ENCODE measurements at regions not wholly inside any gene's neighbourhood (a gene's known extent, or its start where the extent isn't known, plus 50 kb on each side); places are given as distances from the start of the nearest gene placed in this dataset.

DNA sequence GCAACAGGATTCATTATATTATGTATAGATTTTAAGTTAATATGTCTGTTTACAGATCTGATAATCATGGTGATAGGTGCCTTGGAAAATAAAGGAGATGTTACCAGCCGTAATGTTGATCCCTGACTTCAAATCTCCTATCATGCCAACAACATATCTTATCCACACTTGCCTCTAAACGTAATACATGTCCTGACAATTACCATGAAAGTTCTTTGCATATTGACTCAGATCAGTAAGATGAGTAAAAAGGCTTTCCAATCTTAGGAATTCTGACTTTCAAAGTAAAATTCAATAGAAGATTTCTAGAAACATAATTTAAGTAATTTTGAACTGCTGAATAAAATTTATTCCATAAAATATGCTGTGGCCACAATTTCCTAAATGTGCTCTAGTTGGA lies 513.3 kb downstream of the ANKRD50 start:
- no peak for DNase-seq (ENCODE audit: low read depth)

DNA sequence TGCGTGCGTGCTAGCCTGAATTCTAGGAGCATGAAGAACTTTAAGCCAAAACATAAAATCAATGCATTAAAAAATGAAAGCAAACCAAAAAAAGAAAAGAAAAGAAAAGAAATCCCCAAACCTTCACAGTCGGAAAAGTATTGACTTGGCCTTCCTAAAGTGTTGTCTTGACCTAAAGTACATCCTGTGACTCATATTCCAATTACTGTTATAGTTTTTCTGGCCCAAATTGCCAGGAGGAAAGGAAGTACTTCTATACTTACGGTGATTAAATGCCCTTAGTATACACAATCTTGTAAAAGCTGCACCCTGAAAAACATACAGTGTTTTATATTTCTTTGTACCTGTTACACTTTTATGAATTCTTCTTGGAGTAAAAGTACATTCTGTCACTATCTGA lies 512.8 kb downstream of the ANKRD50 start:
- DNase-seq (ENCODE audit: low read depth), result peak; percentile 63

DNA sequence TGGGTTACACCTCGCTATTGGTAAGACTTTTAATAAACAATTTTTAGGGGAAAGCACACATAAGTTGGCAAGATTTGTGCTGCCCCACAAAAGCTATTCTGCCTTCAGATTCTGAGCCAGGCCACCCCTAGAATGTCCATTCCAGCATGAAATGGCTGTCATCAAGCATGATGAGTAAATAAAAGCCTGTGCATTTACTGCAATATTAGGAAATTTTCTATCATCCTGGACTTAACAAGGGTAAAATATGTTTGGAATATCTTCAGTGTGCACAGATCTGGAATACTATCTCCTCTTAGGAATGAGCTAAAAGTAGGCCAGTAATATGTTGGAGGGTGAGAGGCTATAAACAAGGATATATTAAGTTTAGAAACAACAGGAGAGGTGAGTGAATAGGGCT lies 510.9 kb downstream of the ANKRD50 start:
- no peak for DNase-seq (ENCODE audit: low read depth)

DNA sequence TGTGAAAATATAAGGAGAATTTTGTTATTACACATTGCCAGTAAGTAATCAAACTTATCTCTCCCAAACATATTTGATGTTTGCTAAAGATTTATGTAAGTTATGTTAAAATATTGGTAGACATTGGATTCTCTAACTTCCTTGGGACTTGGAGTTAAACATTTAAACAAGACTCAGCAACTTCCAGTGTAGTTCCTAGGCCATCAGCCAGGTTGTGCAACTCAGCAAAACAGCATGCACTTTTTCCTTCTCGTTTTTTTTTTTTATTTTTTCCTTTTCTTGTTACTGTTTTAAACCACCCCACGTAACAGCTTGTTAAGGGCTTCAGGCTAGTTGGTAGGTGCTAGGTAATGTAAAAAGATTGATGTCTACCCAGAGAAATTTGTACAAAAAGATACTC lies 510.4 kb downstream of the ANKRD50 start:
- DNase-seq (ENCODE audit: low read depth), result no peak

- DNase-seq (ENCODE audit: low read depth), result no peak
Measured at GRCh38 chr4:124203613-124204238, 508.8 kb downstream of the ANKRD50 start.

- no peak for DNase-seq (ENCODE audit: low read depth)
Measured at GRCh38 chr4:124206779-124207605, 505.5 kb downstream of the ANKRD50 start.

DNA sequence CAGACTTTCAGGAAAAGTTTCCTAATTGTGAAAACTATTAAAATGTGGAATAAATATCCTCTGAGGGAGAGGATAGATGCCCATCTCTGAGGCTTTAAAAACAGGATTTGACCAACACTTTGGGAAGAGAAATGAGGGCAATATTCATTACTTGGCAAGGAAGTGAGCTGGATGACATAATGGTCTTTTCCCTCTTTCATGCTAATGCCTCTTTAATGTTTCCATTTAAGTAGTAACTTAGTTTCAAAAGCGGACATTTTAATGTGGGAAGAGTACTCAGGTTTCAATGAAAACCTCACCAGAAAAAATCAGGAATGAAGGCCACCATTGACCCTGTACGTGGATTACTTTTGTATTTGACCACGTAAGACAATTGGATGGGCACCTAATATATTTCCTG lies 503.3 kb downstream of the ANKRD50 start:
- DNase-seq (ENCODE audit: low read depth), result no peak

- DNase-seq (ENCODE audit: low read depth), result no peak
Measured at GRCh38 chr4:124209626-124210025, 502.9 kb downstream of the ANKRD50 start.

DNA sequence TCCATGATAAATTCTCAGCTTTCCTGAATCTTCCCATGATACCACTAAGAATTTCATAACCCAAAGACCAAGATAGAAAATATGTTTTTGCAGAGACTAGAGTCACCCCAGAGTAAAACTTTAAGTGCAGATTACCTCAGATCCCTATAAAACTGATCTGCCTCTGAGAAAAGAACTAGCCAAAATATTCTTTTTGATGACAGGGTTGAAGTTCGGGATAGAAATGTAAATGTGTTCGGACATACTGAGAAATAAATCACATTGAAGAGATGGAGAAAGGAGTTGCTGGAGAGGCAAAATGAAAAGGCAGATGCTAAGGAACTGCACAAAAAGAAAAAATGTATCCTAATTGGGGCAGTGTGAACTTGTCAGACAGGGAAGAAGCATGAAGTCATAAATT lies 501.8 kb downstream of the ANKRD50 start:
- DNase-seq (ENCODE audit: low read depth), result no peak

DNA sequence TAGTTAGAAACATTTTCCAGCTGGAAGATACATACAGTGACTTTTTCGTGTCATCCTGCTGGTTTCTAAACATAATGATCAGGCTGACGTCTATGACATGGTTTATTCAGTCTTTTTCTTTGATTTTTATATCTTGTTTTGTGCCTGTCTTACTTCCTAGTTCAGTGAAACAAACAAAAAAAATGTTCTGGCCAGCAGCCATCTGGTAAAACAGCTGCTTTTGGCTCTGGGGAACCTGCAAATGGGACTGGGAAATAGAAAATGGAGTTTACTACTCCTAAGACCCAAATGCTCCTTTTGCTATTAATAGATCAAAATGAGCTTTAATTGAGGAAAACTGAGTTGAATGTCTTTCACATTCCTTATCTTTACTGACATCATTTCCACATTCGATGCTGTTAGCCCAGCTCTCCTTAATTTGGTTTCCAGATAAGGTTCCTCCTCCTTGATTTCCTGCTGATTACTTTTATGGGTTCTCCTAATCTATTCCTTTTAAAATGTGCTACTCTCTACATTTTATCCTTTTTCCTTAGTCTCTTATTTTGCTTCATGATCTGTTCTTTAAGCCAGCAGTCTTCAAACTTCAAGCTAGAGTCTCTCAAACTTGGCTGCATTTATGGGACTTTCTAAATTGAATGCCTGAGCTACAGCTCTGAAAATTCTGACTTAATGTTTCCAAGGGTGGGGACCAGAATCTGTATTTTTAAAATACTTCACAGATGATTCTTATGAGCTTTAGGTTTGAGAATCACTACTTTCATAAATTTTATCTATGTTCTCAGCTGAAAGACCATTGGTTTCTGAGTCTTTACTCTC lies 499.5 kb downstream of the ANKRD50 start:
- DNase-seq (ENCODE audit: low read depth), result no peak

GRCh38 chr4:124219389-124219788 lies 493.1 kb downstream of the ANKRD50 start:
- no peak for DNase-seq (ENCODE audit: low read depth)

- no peak for DNase-seq (ENCODE audit: low read depth)
Measured at GRCh38 chr4:124224256-124224655, 488.3 kb downstream of the ANKRD50 start.

DNA sequence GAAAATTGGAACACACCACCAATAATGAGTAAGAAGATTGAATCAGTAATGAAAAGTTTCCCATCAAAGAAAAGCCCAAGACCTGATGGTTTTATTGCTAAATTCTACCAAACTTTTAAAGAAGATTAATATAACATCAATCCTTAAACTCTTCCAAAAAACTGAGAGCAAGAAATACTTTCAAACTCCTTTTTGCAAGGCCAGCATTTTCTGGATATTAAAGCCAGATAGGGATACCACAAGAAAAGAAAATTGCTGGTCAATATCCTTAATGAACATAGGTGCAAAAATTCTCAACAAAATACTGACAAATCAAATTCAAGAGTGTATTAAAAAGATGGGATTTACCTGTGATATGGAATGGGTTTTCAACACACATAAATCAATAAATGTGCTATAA lies 484.6 kb downstream of the ANKRD50 start:
- no peak for DNase-seq (ENCODE audit: low read depth)

- no peak for DNase-seq (ENCODE audit: low read depth)
Measured at GRCh38 chr4:124230268-124230667, 482.3 kb downstream of the ANKRD50 start.

DNA sequence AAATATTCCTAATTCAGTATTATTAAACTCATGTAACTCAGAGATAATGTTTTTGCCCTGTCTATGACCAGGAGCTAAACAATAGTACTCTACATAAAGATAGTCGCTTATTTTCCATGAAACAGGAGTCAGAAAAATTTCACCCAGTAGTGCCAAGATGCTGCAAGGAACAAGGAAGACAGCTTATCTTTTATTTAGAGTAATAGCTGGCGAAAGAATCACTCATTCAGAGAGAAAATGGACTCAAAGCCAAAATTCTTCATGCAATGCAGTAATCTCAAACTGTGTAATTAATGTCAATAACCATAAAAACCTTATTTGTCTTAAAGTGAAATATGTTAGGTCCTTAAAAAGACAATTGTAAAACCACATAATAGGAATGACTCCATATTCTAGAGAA lies 477.8 kb downstream of the ANKRD50 start:
- DNase-seq (ENCODE audit: low read depth), result no peak

DNA sequence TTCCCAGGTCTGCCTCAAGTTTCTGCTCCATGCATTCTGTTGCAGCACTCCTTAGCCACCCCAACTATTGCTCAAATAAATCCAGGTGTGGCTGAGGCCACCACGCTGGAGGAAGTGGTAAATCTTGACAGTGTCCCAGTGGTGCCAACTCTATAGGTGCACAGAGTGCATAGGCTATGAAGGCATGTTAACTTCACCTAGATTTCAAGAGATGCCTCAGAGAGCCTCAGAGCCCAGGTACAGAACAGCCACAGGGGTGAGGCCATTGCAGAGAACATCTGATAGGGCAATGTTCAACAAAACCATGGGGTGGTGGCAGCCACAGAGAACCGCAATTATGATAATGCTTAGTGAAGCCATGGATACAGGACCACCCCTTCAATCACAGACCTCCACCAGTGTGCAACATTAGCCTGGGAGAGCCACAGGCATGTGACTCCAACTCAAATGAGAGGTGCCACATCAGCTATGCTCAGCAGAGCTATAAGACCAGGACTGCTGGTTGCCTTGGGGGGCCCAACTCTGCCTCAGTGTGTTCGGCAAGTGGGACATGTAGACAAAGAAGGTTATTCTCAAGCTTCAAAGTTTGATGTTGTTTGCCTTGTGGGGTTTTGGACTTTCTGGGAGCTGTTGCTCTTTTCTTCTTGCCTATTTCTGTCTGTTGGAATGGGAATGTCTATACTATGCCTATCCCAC lies 468.7 kb downstream of the ANKRD50 start:
- DNase-seq (ENCODE audit: low read depth), result no peak

GRCh38 chr4:124253080-124253479 lies 459.5 kb downstream of the ANKRD50 start:
- no peak for DNase-seq (ENCODE audit: low read depth)

GRCh38 chr4:124262211-124263179 lies 450.0 kb downstream of the ANKRD50 start:
- DNase-seq (ENCODE audit: low read depth), result peak; percentile 43

GRCh38 chr4:124265701-124266100 lies 446.8 kb downstream of the ANKRD50 start:
- no peak for DNase-seq (ENCODE audit: low read depth)

- no peak for DNase-seq (ENCODE audit: low read depth)
Measured at GRCh38 chr4:124266721-124267120, 445.8 kb downstream of the ANKRD50 start.
